Natural killer cell (primary cell): ENCODE measurements at regions not wholly inside any gene's neighbourhood (a gene's known extent, or its start where the extent isn't known, plus 50 kb on each side); places are given as distances from the start of the nearest gene placed in this dataset.

Experiments used
- ATAC-seq, 3 donors: fragments of 150-1000 bp in 2 of 3; fragments of 200-7000 bp in 1 of 3; cut with Tn5 transposase; 1 replicate in 1 of 3; 2 replicates in 2 of 3; pipeline ENCODE4 v1.10.0; 2021; ENCODE audit warnings: mild to moderate bottlenecking in 2 of 3, moderate library complexity in 2 of 3
- DNase-seq, 2 donors: peaks; one replicate each; pipeline versions ENCODE4 v3.0.0 to v3.0.0-alpha.2; 2013 to 2021; ENCODE audit warnings: mixed read lengths in 1 of 2
- H3K27ac ChIP-seq: one replicate; pipeline ENCODE4 v1.5.1; 2013; ENCODE audit warnings: mild to moderate bottlenecking, low read length
- H3K27me3 ChIP-seq: one replicate; pipeline ENCODE4 v1.6.1; 2013; ENCODE audit warnings: low read length; ENCODE audit not compliant: control insufficient read depth, insufficient read depth
- H3K36me3 ChIP-seq: one replicate; pipeline ENCODE4 v1.6.1; 2013; ENCODE audit warnings: low read length; ENCODE audit not compliant: control insufficient read depth, insufficient read depth
- H3K4me1 ChIP-seq: one replicate; pipeline ENCODE4 v1.6.1; 2013; ENCODE audit warnings: low read length; ENCODE audit not compliant: control insufficient read depth, insufficient read depth
- H3K4me3 ChIP-seq: one replicate; pipeline ENCODE4 v1.5.1; 2013; ENCODE audit warnings: low read length
- H3K9me3 ChIP-seq: one replicate; pipeline ENCODE4 v1.6.1; 2013; ENCODE audit warnings: low read length; ENCODE audit not compliant: control insufficient read depth, insufficient read depth
- H3K27ac Mint-ChIP-seq, 2 donors: one replicate each; pipeline ENCODE4 v1.8.0; 2022; ENCODE audit warnings: mild to moderate bottlenecking in 2 of 2, mixed read lengths in 2 of 2, moderate library complexity in 1 of 2
- H3K27me3 Mint-ChIP-seq, 2 donors: one replicate each; pipeline ENCODE4 v1.8.0; 2022; ENCODE audit warnings: low read depth in 2 of 2, mixed read lengths in 2 of 2
- H3K36me3 Mint-ChIP-seq: one replicate; pipeline ENCODE4 v1.8.0; 2022; ENCODE audit warnings: mixed read lengths
- H3K4me1 Mint-ChIP-seq, 2 donors: one replicate each; pipeline ENCODE4 v1.8.0; 2022; ENCODE audit warnings: mixed read lengths in 2 of 2
- H3K4me3 Mint-ChIP-seq: one replicate; pipeline ENCODE4 v1.8.0; 2022; ENCODE audit warnings: mild to moderate bottlenecking, moderate library complexity, mixed read lengths
- H3K9me3 Mint-ChIP-seq, 2 donors: one replicate each; pipeline ENCODE4 v1.8.0; 2022; ENCODE audit warnings: mixed read lengths in 2 of 2
- WGBS: methylation state at CpG from one replicate; pipeline ENCODE4 v1.1.7; 2013; ENCODE audit warnings: missing lambda C conversion rate; ENCODE audit not compliant: insufficient coverage; 5-methylcytosine and 5-hydroxymethylcytosine counted together
- intact Hi-C: fragments of 100-400 bp; cut with micrococcal nuclease; formaldehyde crosslinking; loops from one replicate; pipeline ENCODE4 v1.14.2; 2022
- TF ChIP-seq, protein P1 (sequence below): fragments of 200-600 bp; IDR thresholded peaks from one replicate; pipeline ENCODE4 v1.8.0; 2022; ENCODE audit warnings: antibody characterized with exemption

DNA sequence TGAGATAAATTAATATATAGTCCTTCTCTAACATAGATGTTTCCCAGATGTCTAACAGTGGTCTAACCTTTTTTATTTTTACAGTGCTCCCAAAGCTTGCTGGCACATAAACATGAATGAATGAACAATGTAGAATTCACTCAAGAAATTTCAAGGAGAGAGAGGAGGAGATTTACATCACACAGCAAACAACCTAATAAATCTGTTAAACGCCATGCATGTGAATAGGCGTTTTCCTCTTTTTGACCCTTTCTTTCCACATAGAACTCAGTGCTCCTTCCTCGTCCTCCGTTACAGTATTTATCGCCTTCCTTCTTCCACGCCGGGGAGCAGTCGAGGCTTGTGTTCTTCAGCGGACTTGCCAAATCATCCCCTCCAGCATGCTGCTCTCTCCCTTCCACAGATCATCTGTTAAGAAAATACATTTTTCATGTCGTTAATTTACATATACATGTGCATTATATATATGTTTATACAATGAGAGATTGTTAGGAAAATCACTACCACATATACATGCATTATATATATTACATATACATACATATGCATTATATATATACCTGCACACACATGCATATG is 93.0 kb downstream of the SLC35B3 start:
- H3K4me3 Mint-ChIP-seq = no peak overlapping the region
- peaks cover 11% of the 10 kb centered on the region for H3K9me3 ChIP-seq
- intact Hi-C loops = no loop called here
- ATAC-seq (no peak), DNase-seq (no peak)
- H3K36me3 ChIP-seq = no peaks in the 10 kb centered on the region
- TF ChIP-seq, protein P1, sequence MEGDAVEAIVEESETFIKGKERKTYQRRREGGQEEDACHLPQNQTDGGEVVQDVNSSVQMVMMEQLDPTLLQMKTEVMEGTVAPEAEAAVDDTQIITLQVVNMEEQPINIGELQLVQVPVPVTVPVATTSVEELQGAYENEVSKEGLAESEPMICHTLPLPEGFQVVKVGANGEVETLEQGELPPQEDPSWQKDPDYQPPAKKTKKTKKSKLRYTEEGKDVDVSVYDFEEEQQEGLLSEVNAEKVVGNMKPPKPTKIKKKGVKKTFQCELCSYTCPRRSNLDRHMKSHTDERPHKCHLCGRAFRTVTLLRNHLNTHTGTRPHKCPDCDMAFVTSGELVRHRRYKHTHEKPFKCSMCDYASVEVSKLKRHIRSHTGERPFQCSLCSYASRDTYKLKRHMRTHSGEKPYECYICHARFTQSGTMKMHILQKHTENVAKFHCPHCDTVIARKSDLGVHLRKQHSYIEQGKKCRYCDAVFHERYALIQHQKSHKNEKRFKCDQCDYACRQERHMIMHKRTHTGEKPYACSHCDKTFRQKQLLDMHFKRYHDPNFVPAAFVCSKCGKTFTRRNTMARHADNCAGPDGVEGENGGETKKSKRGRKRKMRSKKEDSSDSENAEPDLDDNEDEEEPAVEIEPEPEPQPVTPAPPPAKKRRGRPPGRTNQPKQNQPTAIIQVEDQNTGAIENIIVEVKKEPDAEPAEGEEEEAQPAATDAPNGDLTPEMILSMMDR = no peak
- WGBS = 77% methylated on average over 9 of the region's 10 CpGs
- peaks cover 0 to 7% of the 10 kb centered on the region in 2 donors for H3K9me3 Mint-ChIP-seq
- no peaks in the 10 kb centered on the region for H3K27me3 ChIP-seq
- no peak overlapping the region for H3K27ac Mint-ChIP-seq
- no peaks in the 10 kb centered on the region for H3K27me3 Mint-ChIP-seq
- H3K4me3 ChIP-seq = no peak overlapping the region
- no peak overlapping the region for H3K27ac ChIP-seq
- no peaks in the 10 kb centered on the region for H3K4me1 ChIP-seq
- H3K36me3 Mint-ChIP-seq = peaks cover 8% of the 10 kb centered on the region
- no peaks in the 10 kb centered on the region for H3K4me1 Mint-ChIP-seq

DNA sequence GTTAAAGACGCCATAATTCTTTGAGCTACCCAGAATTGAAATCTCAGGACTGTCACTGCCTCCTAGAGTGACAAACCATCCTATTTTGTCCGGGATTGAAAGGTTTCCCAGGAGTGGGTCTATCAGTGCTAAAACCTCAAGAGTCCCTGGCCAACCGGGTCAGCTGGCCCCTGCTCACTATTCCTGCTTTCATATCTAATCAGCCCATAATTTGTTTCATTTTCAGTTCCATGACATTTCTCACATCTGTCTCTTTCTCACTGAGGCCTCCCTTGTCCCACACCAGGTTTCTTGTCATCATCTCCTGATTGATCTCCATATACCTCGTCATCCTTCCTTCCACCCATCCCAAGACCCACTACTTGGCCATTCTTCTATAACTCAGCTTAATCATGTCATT is 98.2 kb downstream of the SLC35B3 start:
- Histone ChIP-seq H3K36me3 (no peaks in the 10 kb centered on the region), H3K27ac (no peak overlapping the region), H3K9me3 (no peaks in the 10 kb centered on the region), H3K4me3 (no peak overlapping the region), H3K4me1 (no peaks in the 10 kb centered on the region), H3K27me3 (no peaks in the 10 kb centered on the region)
- intact Hi-C loops = no loop called here
- no peak for ATAC-seq
- no peaks in the 10 kb centered on the region for H3K9me3 Mint-ChIP-seq
- H3K4me3 Mint-ChIP-seq = no peak overlapping the region
- no peaks in the 10 kb centered on the region for H3K36me3 Mint-ChIP-seq
- 55% methylated on average over 4 of the region's 4 CpGs for WGBS
- H3K27ac Mint-ChIP-seq = no peak overlapping the region
- no peak for DNase-seq
- TF ChIP-seq, protein P1 = no peak
- no peaks in the 10 kb centered on the region for H3K27me3 Mint-ChIP-seq
- H3K4me1 Mint-ChIP-seq = no peaks in the 10 kb centered on the region

DNA sequence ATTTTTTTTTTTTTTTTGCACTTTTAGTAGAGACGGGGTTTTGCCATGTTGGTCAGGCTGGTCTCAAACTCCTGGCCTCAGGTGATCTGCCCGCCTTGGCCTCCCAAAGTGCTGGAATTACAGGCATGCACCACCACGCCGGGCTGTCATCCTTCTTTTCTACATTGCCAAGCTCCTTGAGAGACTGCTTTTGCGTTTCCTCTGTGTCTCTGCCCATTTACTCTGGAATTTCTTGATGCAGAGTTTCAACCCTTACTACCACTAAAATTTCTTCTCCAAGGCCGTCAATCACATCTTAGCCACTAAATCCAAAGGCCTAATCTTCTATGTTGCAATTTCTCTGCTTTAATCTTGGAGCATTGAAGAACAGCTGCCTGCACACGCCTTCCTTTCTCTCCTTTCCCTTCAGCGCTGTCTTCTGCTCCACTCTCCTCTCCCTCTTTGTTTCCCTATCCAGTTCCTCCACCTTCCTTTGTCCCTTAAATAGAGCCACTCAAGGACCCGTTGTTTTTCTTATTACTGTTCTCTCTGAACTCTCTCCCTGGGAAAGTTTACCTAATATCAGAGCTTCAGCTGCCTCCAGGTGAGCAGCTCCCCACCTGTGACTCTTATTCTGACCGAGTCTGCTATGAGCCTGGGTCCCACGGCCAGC is 98.8 kb downstream of the SLC35B3 start:
- TF ChIP-seq, protein P1 = no peak
- H3K27ac Mint-ChIP-seq = no peak overlapping the region
- ATAC-seq (no peak), DNase-seq (no peak)
- no peak overlapping the region for H3K4me3 ChIP-seq
- no peaks in the 10 kb centered on the region for H3K4me1 ChIP-seq
- no peaks in the 10 kb centered on the region for H3K36me3 Mint-ChIP-seq
- WGBS = 80% methylated on average over 11 of the region's 11 CpGs
- no peaks in the 10 kb centered on the region for H3K4me1 Mint-ChIP-seq
- intact Hi-C loops = no loop called here
- no peaks in the 10 kb centered on the region for H3K9me3 Mint-ChIP-seq
- no peaks in the 10 kb centered on the region for H3K27me3 Mint-ChIP-seq
- H3K36me3 ChIP-seq = no peaks in the 10 kb centered on the region
- no peaks in the 10 kb centered on the region for H3K9me3 ChIP-seq
- H3K4me3 Mint-ChIP-seq = no peak overlapping the region
- H3K27ac ChIP-seq = no peak overlapping the region
- no peaks in the 10 kb centered on the region for H3K27me3 ChIP-seq

DNA sequence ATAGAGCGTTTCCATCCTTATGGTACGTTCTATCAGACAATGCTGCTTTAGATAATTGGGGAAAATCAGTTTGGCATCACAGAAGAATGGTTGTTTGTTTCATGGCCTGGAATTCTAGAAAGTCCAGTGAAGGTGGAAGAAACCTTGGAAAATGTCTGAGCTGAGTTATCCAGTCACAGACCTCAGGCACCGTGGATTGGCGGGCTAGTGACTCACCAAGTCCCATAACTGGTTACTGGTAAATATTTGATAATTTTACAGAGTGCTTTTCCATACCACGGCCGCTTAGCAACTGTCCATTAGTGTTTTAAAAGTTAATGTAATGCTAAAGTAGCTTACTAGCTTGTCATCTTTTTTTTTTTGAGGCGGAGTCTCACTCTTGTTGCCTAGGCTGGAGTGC is 99.4 kb downstream of the SLC35B3 start:
- Histone ChIP-seq H3K4me1 (no peaks in the 10 kb centered on the region), H3K36me3 (no peaks in the 10 kb centered on the region), H3K27ac (no peak overlapping the region), H3K4me3 (no peak overlapping the region), H3K27me3 (no peaks in the 10 kb centered on the region), H3K9me3 (no peaks in the 10 kb centered on the region)
- no peaks in the 10 kb centered on the region for H3K36me3 Mint-ChIP-seq
- TF ChIP-seq, protein P1 = no peak
- WGBS = 95% methylated on average over 7 of the region's 7 CpGs
- DNase-seq (no peak), ATAC-seq (no peak)
- intact Hi-C loops = no loop called here
- H3K9me3 Mint-ChIP-seq = no peaks in the 10 kb centered on the region
- H3K27ac Mint-ChIP-seq = no peak overlapping the region
- H3K27me3 Mint-ChIP-seq = no peaks in the 10 kb centered on the region
- H3K4me3 Mint-ChIP-seq = no peak overlapping the region
- H3K4me1 Mint-ChIP-seq = no peaks in the 10 kb centered on the region
